Heart right ventricle (tissue), 16 donors: ENCODE measurements at regions not wholly inside any gene's neighbourhood (a gene's known extent, or its start where the extent isn't known, plus 50 kb on each side); places are given as distances from the start of the nearest gene placed in this dataset.

Source experiments
- ATAC-seq, 8 donors: fragments of 200-7000 bp; cut with Tn5 transposase; one replicate each; pipeline ENCODE4 v1.9.1; 2020; ENCODE audit warnings: mild to moderate bottlenecking in 8 of 8, moderate library complexity in 8 of 8, moderate number of reproducible peaks in 1 of 8
- DNase-seq, 2 donors: peaks; one replicate each; pipeline ENCODE4 v3.0.0-alpha.2; 2020
- H3K27ac ChIP-seq, 10 donors: fragments of 200-600 bp; sonication (generic) in 2 of 10; one replicate each; pipeline versions ENCODE4 v1.5.0 to v1.8.0; 2020 to 2022; ENCODE audit warnings: mild to moderate bottlenecking in 3 of 10
- H3K27me3 ChIP-seq, 7 donors: fragments of 200-600 bp; one replicate each; pipeline ENCODE4 v1.8.0; 2021 to 2022; ENCODE audit warnings: mild to moderate bottlenecking in 2 of 7
- H3K36me3 ChIP-seq, 9 donors: fragments of 200-600 bp; sonication (generic) in 1 of 9; one replicate each; pipeline versions ENCODE4 v1.5.0 to v1.8.0; 2020 to 2022; ENCODE audit warnings: mild to moderate bottlenecking in 2 of 9
- H3K4me1 ChIP-seq, 9 donors: fragments of 200-600 bp; sonication (generic) in 1 of 9; one replicate each; pipeline versions ENCODE4 v1.5.0 to v1.8.0; 2020 to 2022; ENCODE audit warnings: mild to moderate bottlenecking in 4 of 9
- H3K4me3 ChIP-seq, 10 donors: fragments of 200-600 bp; sonication (generic) in 2 of 10; one replicate each; pipeline versions ENCODE4 v1.5.0 to v1.8.0; 2020 to 2022; ENCODE audit warnings: mild to moderate bottlenecking in 7 of 10, moderate library complexity in 2 of 10
- H3K9me3 ChIP-seq, 11 donors: fragments of 200-600 bp in 10 of 11; sonication (generic) in 2 of 11; one replicate each; pipeline versions ENCODE4 v1.5.0 to v1.8.0; 2013 to 2022; ENCODE audit warnings: mild to moderate bottlenecking in 2 of 11, control low read depth in 1 of 11, moderate library complexity in 1 of 11
- CTCF ChIP-seq, 9 donors: fragments of 200-600 bp; sonication (generic) in 2 of 9; IDR thresholded peaks; one replicate each; pipeline versions ENCODE4 v1.5.0 to v1.8.0; 2021 to 2022; ENCODE audit warnings: antibody characterized with exemption in 9 of 9, mild to moderate bottlenecking in 5 of 9, moderate library complexity in 1 of 9
- WGBS, 2 donors: extraction: QIAGEN DNeasy Blood & Tissue Kit; methylation state at CpG; one replicate each; pipeline ENCODE4 v1.1.7; 2013; ENCODE audit warnings: inconsistent platforms in 1 of 2; 5-methylcytosine and 5-hydroxymethylcytosine counted together
- intact Hi-C, 10 donors: fragments of 100-400 bp; cut with DNase I; formaldehyde crosslinking; loops; one replicate each; pipeline versions ENCODE4 v1.11.1 to v1.14.2; 2022
- donor health status: Arrhythmogenic right ventricular cardiomyopathy.
- donor health status: ischemic (EF 13 %, LVEDD 7.1; RV severe dilation, severe dysfunction).
- donor health status: healthy with polysubstance abuse.
- donor health status: DM: no; HTN: yes; CAD: no.
- donor health status: DM: no; HTN: no; CAD: no.
- donor health status: ischemic (EF 25% LVEDD 6.9; RV normal size, moderate dysfunction).
- donor health status: ischemic (EF 25% LVEDD 5.7; RV mildly dilated, moderate dysfunction).
- donor health status: healthy.
- donor health status: DM: yes; HTN: yes; CAD: no.
- donor health status: Ischemic cardiomyopathy.
- donor health status: ischemic (EF 35%, LVEDD 5.7; RV mildly dilated, moderate dysfunction).
- donor health status: nonischemic (EF 11% LVEDD 7.7; RV severe dilation, severe dysfunction).
- donor health status: DM: yes; HTN: yes; CAD: no.
- donor health status: PGD.
- donor health status: ischemic (EF 29% LVEDD 5.4; RV normal size, mild dysfunction).
- donor health status: nonischemic (EF 23%, LVEDD 6.1; RV moderate dilation, normal function).

DNA sequence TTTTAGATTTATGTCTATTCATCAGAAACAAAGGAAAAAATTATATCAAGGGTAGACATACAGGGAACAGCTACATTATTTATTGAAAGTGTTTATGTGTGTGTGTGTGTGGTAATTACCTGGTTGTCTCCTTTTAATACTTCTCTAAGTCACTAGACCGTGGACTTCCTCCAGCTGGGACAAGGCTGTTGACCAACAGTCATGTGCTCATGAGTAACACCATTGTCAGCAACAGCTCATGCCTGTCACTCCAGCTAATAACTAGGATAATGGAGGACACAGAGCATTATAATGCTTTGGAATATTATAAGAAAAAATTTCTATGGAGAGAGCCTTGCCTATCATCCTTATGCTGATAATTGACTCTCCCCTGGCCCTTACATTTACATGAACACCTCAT, 125.3 kb upstream of the SALL1 start:
- no peaks in the 10 kb centered on the region for H3K4me1 ChIP-seq
- intact Hi-C loops, result no loop called here
- no peak overlapping the region for H3K27ac ChIP-seq
- H3K9me3 ChIP-seq, result peaks cover 0 to 17% (median 0%) of the 10 kb centered on the region in 11 donors
- no peaks in the 10 kb centered on the region for H3K27me3 ChIP-seq
- DNase-seq, result no peak
- TF ChIP-seq CTCF (IDR thresholded peaks at IDR 0.05), result no peak
- no peak overlapping the region for H3K4me3 ChIP-seq
- H3K36me3 ChIP-seq, result no peaks in the 10 kb centered on the region
- ATAC-seq, result no peak
- 63 to 72% methylated on average over 1 of the region's 1 CpG for WGBS, 2 donors

GRCh38 chr16:51272420-51272819, 121.3 kb upstream of the SALL1 start:
- no peak overlapping the region for H3K27ac ChIP-seq
- no peak overlapping the region for H3K4me3 ChIP-seq
- H3K27me3 ChIP-seq, result no peaks in the 10 kb centered on the region
- ATAC-seq, result no peak
- peaks cover 0 to 9% (median 0%) of the 10 kb centered on the region in 11 donors for H3K9me3 ChIP-seq
- intact Hi-C loops, result no loop called here
- H3K36me3 ChIP-seq, result no peaks in the 10 kb centered on the region
- DNase-seq, result no peak
- no peak for TF ChIP-seq CTCF (IDR thresholded peaks at IDR 0.05)
- 76 to 78% methylated on average over 4 of the region's 4 CpGs for WGBS, 2 donors
- no peaks in the 10 kb centered on the region for H3K4me1 ChIP-seq

- H3K36me3 ChIP-seq, result no peaks in the 10 kb centered on the region
- H3K4me3 ChIP-seq, result no peak overlapping the region
- no peak overlapping the region for H3K27ac ChIP-seq
- TF ChIP-seq CTCF (IDR thresholded peaks at IDR 0.05), result no peak
- H3K4me1 ChIP-seq, result no peaks in the 10 kb centered on the region
- H3K9me3 ChIP-seq, result peaks cover 0 to 2% (median 0%) of the 10 kb centered on the region in 11 donors
- H3K27me3 ChIP-seq, result no peaks in the 10 kb centered on the region
- DNase-seq (no peak), ATAC-seq (no peak)
- intact Hi-C loops, result no loop called here
- 54 to 57% methylated on average over 5 of the region's 5 CpGs for WGBS, 2 donors
Observed at GRCh38 chr16:51271156-51271701, 120.2 kb upstream of the SALL1 start.

- DNase-seq, result no peak
- peaks cover 0 to 12% (median 0%) of the 10 kb centered on the region in 11 donors for H3K9me3 ChIP-seq
- intact Hi-C loops, result no loop called here
- H3K4me3 ChIP-seq, result no peak overlapping the region
- no peaks in the 10 kb centered on the region for H3K36me3 ChIP-seq
- no peak for ATAC-seq
- H3K27me3 ChIP-seq, result no peaks in the 10 kb centered on the region
- no peaks in the 10 kb centered on the region for H3K4me1 ChIP-seq
- no peak overlapping the region for H3K27ac ChIP-seq
- no peak for TF ChIP-seq CTCF (IDR thresholded peaks at IDR 0.05)
- 23 to 25% methylated on average over 4 of the region's 4 CpGs for WGBS, 2 donors
Observed at GRCh38 chr16:51268237-51268636, 117.2 kb upstream of the SALL1 start.
